Fibroblast of skin of abdomen (primary cell): ENCODE measurements at regions not wholly inside any gene's neighbourhood (a gene's known extent, or its start where the extent isn't known, plus 50 kb on each side); places are given as distances from the start of the nearest gene placed in this dataset.

Source experiments
- DNase-seq: peaks from one replicate; pipeline ENCODE4 v3.0.0-alpha.2; 2013

DNA sequence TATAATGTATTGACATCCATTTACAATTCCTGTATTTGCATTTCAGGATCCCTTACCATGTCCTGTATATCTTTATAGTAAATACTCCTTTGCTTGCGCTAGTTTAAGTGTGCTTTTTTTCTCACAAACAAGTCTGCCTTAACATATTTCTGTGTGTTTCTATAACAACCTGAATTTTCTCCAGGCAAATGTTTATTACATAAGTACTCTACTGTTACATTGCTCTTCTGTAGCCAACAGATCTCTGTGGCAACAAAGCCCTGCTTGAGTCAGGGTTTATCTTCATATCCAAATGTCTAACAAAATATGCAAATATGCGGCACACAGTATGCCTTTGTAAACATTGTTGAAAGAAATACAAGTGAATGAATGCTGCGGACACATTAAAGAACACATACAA, 625.5 kb downstream of the TLL1 start:
- DNase-seq: no peak

- DNase-seq: no peak
Observed at GRCh38 chr4:166499820-166500219, 626.8 kb downstream of the TLL1 start.

- peak; percentile 23 for DNase-seq
Observed at GRCh38 chr4:166501941-166502382, 628.9 kb downstream of the TLL1 start.

DNA sequence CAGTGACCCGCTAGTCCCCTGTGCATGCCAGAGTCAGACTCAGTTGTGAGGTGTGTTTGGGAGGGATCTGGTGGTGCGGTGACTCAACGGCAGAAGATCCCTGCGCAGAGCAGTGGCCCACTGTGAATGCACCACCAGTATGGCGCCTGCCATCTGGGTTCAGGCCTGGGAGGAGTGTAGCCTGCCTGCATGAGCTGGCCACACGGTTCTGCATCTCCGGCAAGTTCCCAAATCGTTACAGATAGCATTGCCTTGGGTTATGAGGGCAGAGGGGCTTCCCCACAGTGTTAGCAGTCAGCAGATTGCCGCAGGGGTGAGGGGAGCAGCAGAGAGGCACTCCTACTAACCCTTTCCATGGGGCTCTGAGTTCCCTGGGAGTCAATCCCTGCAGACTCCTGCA, 629.6 kb downstream of the TLL1 start:
- no peak for DNase-seq

DNA sequence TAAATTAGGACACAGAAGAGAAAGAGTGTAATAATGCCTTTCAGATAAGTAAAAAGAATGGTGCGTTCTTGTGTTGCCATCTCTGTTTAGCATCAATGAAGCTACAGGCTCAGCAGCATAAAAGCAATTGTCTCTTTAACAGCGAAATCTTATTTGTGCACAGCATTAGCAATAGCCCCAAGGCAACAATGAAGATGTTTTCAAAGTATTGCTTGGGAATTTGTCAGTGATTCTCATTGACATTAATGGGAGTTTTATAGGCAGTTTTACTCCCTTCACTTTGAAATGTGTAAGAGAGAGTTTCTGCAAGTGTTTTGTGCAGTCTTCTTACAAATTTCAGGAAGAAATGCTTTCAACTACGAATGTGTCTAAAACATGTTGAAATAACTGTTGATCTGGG, 633.0 kb downstream of the TLL1 start:
- no peak for DNase-seq

GRCh38 chr4:166512267-166512666, 639.2 kb downstream of the TLL1 start:
- no peak for DNase-seq

GRCh38 chr4:166518315-166518714, 645.3 kb downstream of the TLL1 start:
- no peak for DNase-seq

DNA sequence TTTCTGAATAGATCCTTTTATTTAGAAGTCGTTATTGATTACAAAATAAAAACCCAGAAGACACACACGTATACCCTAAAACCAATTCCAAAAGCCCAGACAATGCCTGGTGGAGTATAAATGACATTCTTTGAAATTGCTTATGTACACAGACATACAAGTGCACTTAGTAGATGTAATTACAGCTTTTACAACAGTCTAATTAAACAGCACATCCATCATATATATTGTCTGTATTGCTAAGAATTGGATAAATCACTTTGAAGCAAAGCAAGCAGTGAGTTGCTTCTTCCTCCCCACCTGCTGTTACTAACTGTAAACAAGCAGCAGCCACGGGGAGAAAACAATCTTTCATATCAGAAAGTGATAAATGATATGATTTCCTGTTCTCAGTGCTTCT, 645.7 kb downstream of the TLL1 start:
- DNase-seq: no peak

DNA sequence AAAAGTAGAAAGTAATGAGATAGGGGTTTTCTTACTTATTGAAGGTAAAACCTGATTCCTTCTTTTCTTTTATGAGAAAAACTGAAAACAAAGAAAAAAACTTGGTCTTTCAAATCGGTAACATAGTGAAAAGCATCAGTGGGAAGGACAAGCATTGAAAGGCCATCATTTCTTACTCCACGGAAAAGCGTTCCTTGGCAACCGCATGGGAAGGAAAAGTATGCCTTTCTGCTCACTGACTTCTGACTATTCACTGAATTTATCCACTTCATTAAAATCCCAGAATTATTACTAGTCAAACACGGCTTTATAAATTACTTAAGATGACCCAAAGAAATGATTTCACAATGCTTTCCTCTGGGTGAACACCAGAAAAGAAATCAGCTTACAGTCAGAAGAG, 646.7 kb downstream of the TLL1 start:
- DNase-seq: no peak

- peak; percentile 47 for DNase-seq
Observed at GRCh38 chr4:166527500-166527899, 654.5 kb downstream of the TLL1 start.

DNA sequence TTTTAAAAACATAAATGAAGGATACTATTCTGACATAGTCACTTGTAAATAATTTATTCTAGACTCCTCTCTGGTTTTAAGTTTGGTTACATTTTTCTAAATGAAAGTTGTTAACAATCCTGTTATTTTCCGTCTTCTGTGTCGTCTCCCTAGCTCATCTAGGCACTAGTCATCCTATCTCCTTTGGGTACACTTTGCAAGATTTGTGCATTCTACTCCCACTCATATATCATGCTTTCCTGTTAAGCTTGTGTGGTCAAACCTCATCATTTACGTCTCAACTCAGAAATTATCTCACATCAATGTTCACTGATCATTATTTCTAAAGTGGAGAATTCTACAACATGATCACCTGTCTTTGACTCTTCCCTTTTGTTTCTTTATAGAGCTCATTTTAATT, 658.7 kb downstream of the TLL1 start:
- DNase-seq: no peak

GRCh38 chr4:166535865-166536264, 662.8 kb downstream of the TLL1 start:
- DNase-seq: no peak

GRCh38 chr4:166538491-166539005, 665.5 kb downstream of the TLL1 start:
- peak; percentile 4 for DNase-seq

- DNase-seq: no peak
Observed at GRCh38 chr4:166546009-166546408, 673.0 kb downstream of the TLL1 start.

DNA sequence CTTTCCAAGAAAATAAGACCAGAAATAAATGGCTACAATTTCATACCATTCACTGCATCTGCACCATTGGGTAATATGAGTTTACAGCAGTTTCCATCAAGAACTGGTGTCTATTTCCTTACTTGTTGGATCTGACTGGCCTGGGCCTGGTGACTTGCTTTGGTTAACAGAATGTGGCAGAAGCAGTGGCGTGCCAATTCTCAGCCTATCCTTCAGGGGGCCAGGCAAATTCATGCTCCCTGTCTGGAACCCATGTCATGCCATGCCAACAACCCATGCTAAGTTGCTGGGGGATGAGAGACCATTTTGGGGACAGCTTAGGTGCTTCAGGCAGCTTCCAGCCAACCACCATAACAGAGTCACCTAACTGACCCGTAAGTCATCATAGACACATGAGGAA, 656.7 kb downstream of the SPOCK3 start:
- no peak for DNase-seq

- DNase-seq: no peak
Observed at GRCh38 chr4:166585491-166585890, 648.8 kb downstream of the SPOCK3 start.

GRCh38 chr4:166594326-166594946, 639.9 kb downstream of the SPOCK3 start:
- DNase-seq: peak; percentile 20

DNA sequence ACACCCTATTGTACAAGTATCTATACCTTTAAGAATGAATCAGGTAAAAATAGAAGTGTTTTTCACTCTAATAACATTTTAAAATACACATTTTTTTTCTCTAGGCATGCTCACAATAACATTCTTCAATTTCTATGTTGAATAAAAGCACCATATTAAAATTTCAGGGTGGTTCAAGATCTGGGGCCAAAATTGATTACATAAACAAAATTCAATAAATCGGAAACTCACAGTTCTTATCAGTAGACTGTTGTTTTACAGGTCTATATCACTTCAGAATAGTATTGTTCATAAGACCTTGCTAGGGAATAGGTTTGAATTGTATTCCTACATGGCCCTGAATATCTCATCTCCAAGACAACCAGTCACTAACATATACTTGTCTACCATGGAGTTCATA, 634.0 kb downstream of the SPOCK3 start:
- no peak for DNase-seq

DNA sequence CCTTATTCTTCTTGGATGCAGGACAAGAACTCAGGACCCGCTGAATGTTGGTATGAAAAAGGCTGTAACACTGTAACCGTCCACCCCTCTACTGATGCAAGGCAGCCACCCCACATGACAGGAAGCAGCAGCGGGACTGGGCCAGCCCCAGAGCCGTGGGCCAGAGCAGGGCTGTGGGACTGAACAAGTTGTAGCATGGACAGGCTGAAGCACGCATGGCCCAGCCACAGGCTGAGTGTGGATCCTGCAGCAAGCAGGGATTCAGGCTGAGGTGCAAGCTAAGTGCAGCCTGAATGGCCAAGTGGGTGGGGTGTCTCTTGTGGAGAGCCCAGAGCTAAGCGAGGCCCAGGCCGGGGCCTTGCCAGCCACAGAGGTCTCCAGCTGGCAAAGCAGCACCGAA, 632.2 kb downstream of the SPOCK3 start:
- DNase-seq: no peak

- no peak for DNase-seq
Observed at GRCh38 chr4:166622425-166622977, 611.8 kb downstream of the SPOCK3 start.

DNA sequence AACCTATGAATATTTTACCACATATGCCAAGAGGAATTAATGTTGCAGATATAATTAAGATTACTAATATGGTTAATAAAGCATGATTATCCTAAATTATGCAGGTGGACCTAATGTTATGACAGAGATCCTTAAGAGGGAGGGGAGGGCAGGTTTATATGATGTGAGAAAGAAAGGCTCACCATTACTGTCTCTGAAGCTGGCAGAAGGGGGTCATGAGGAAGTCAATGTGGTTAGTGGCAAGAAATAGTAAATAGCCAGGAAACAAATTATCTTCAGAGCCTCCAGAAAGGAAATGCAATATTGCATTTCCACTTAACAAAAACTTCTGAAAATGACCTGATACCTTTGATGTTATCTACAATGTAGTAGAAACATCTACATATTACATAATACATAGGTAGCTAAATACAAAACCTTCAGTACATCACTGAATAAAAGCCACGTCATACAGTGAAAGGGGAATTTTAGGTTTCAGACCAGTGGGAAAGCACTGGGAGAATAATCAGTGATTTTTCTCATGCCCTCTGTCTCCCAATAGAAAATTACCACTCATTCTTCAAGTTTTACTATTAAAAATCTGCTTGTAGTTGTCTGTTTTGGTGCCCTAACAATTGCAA, 609.2 kb downstream of the SPOCK3 start:
- DNase-seq: no peak

GRCh38 chr4:166628454-166628853, 605.8 kb downstream of the SPOCK3 start:
- no peak for DNase-seq

- no peak for DNase-seq
Observed at GRCh38 chr4:166635367-166635766, 598.9 kb downstream of the SPOCK3 start.

DNA sequence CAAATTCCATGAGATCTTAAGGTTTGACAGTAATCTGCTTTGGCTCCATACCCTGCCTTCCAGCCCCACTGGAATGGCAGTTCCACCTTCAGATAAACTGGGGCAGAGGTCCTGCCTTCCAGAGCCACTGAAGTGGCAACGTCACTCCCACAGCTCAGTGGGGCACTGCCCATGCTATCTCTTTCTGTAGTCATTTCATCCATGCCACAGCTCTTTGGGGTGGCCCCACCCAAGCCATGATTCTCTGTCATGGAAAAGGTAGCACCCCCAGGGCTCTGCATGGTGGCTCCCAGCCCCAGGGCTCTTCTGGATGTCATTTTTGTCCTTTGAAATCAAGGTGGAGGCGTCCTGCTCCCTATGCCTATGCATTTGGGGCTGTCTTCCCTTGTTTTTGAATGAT, 596.5 kb downstream of the SPOCK3 start:
- no peak for DNase-seq
